ENCODE measurements at regions not wholly inside any gene's neighbourhood (a gene's known extent, or its start where the extent isn't known, plus 50 kb on each side); places are given as distances from the start of the nearest gene placed in this dataset.

GRCh38 chr21:28745131-28746016, 247.3 kb downstream of the LTN1 start:
- 5% methylated on average over 16 of the region's 16 CpGs for WGBS
- H3K27ac ChIP-seq = peak overlapping the region; percentile 64
- DNase-seq (ENCODE audit: low spot score in 2 of 2) = peak in 1 of 2 donors; percentile 81

GRCh38 chr21:28743723-28744122, 249.0 kb downstream of the LTN1 start:
- Histone ChIP-seq H3K4me3 (no peak overlapping the region), H3K4me1 (peaks cover 10% of the 10 kb centered on the region), H3K27ac (no peak overlapping the region), H3K27me3 (no peaks in the 10 kb centered on the region), H3K9me3 (no peaks in the 10 kb centered on the region), H3K36me3 (no peaks in the 10 kb centered on the region)
- no peak for TF ChIP-seq CTCF (IDR thresholded peaks at IDR 0.05)
- TF ChIP-seq POLR2A (IDR thresholded peaks at IDR 0.05) = no peak
- no peak for TF ChIP-seq POLR2AphosphoS5 (IDR thresholded peaks at IDR 0.05)
- no peak for TF ChIP-seq EP300 (IDR thresholded peaks at IDR 0.05)
- no peak for DNase-seq (ENCODE audit: low spot score in 2 of 2)
- 31% methylated on average over 1 of the region's 1 CpG for WGBS

More at GRCh38 chr21:28745131-28746016, 247.3 kb downstream of the LTN1 start:
- Histone ChIP-seq H3K9me3 (no peaks in the 10 kb centered on the region), H3K27me3 (no peaks in the 10 kb centered on the region), H3K4me1 (peaks cover 10% of the 10 kb centered on the region), H3K4me3 (peak overlapping the region; percentile 51), H3K36me3 (no peaks in the 10 kb centered on the region)
- peak; percentile 81 to 98 for TF ChIP-seq CTCF (IDR thresholded peaks at IDR 0.05)
- no peak for TF ChIP-seq POLR2A (IDR thresholded peaks at IDR 0.05)

- Histone ChIP-seq H3K36me3 (no peaks in the 10 kb centered on the region), H3K4me3 (no peak overlapping the region), H3K27ac (no peak overlapping the region), H3K9me3 (no peaks in the 10 kb centered on the region), H3K27me3 (no peaks in the 10 kb centered on the region), H3K4me1 (peaks cover 10% of the 10 kb centered on the region)
- WGBS = 37% methylated on average over 3 of the region's 3 CpGs
- no peak for DNase-seq (ENCODE audit: low spot score in 2 of 2)
- TF ChIP-seq POLR2AphosphoS5 (IDR thresholded peaks at IDR 0.05) (no peak), POLR2A (IDR thresholded peaks at IDR 0.05) (no peak), EP300 (IDR thresholded peaks at IDR 0.05) (no peak), CTCF (IDR thresholded peaks at IDR 0.05) (no peak)
These were observed 250.2 kb downstream of the LTN1 start for GRCh38 chr21:28742527-28742926.

- WGBS = 81% methylated on average over 2 of the region's 2 CpGs
- Histone ChIP-seq H3K9me3 (no peaks in the 10 kb centered on the region), H3K36me3 (no peaks in the 10 kb centered on the region), H3K27ac (no peak overlapping the region), H3K4me1 (peaks cover 4% of the 10 kb centered on the region), H3K27me3 (no peaks in the 10 kb centered on the region), H3K4me3 (no peak overlapping the region)
- DNase-seq (ENCODE audit: low spot score in 2 of 2) = no peak
- TF ChIP-seq EP300 (IDR thresholded peaks at IDR 0.05) = no peak
- no peak for TF ChIP-seq POLR2AphosphoS5 (IDR thresholded peaks at IDR 0.05)
- no peak for TF ChIP-seq POLR2A (IDR thresholded peaks at IDR 0.05)
- no peak for TF ChIP-seq CTCF (IDR thresholded peaks at IDR 0.05)
These were observed 252.6 kb downstream of the LTN1 start for GRCh38 chr21:28740125-28740524.

GRCh38 chr21:28738882-28739281, 253.8 kb downstream of the LTN1 start:
- 74% methylated on average over 7 of the region's 7 CpGs for WGBS

More at GRCh38 chr21:28738882-28739281, 253.8 kb downstream of the LTN1 start:
- TF ChIP-seq CTCF (IDR thresholded peaks at IDR 0.05) = no peak
- H3K36me3 ChIP-seq = no peaks in the 10 kb centered on the region
- DNase-seq (ENCODE audit: low spot score in 2 of 2) = no peak
- no peaks in the 10 kb centered on the region for H3K27me3 ChIP-seq
- H3K4me1 ChIP-seq = peaks cover 6% of the 10 kb centered on the region
- no peak overlapping the region for H3K27ac ChIP-seq
- no peaks in the 10 kb centered on the region for H3K9me3 ChIP-seq
- H3K4me3 ChIP-seq = no peak overlapping the region

All from suprapubic skin (tissue), 4 donors.